ENCODE measurements at regions not wholly inside any gene's neighbourhood (a gene's known extent, or its start where the extent isn't known, plus 50 kb on each side); places are given as distances from the start of the nearest gene placed in this dataset.

DNA sequence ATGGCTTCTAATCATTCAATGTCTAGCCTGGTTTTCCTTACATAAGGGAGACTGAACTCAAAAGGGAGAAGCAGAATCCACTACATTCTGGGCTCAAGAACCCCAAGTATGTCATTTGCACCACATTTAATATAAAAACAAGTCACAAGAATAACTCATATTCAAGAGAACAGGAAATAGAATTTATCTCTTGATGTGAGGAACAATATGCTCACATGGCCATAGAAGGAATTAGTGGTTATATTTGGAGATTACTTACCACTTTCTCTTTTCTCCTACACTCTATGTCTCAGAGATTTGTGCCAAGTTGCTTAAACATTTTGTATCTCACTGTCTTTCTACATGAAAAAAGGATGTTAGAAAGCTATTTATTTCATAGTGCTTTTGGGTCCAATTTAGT is 922.6 kb upstream of the PABPC4L start:
- TF ChIP-seq CTCF (conservative IDR thresholded peaks at IDR 0.05) (no peak), EZH2 (IDR thresholded peaks at IDR 0.05; ENCODE audit: low read depth) (no peak)
